ENCODE measurements at regions not wholly inside any gene's neighbourhood (a gene's known extent, or its start where the extent isn't known, plus 50 kb on each side); places are given as distances from the start of the nearest gene placed in this dataset.
A peak's percentile ranks its signal among the peaks of the same experiment; 100 is the strongest.

DNA sequence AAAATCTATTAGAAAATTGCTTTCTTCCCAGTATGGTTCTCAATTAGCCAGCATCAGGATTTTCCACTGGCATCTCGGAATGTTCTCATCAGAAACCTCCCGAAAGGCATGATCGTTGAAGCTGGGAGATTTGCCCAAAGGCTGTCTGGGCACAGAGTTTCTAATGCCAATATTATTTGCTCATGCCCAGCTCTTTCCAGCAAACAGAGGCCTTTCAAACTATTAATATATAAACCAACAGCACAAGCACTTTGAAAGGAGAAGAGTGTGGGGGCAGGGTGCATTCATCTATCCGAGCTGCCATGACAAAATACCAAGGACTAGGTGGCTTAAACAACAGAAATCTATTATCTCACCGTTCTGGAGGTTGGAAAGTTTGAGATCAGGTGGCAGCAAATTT lies 88.3 kb upstream of the MSX1 start:
- DNase-seq: no peak

- no peak for DNase-seq
These were observed 88.9 kb upstream of the MSX1 start for GRCh38 chr4:4770610-4771009.

- no peak for DNase-seq
These were observed 92.9 kb upstream of the MSX1 start for GRCh38 chr4:4766564-4766963.

- DNase-seq: no peak
These were observed 93.7 kb upstream of the MSX1 start for GRCh38 chr4:4765811-4766210.

GRCh38 chr4:4764558-4764905 lies 94.9 kb upstream of the MSX1 start:
- DNase-seq: no peak

GRCh38 chr4:4763822-4764557 lies 95.5 kb upstream of the MSX1 start:
- no peak for DNase-seq

GRCh38 chr4:4762909-4763821 lies 96.3 kb upstream of the MSX1 start:
- peak; percentile 86 for DNase-seq

DNA sequence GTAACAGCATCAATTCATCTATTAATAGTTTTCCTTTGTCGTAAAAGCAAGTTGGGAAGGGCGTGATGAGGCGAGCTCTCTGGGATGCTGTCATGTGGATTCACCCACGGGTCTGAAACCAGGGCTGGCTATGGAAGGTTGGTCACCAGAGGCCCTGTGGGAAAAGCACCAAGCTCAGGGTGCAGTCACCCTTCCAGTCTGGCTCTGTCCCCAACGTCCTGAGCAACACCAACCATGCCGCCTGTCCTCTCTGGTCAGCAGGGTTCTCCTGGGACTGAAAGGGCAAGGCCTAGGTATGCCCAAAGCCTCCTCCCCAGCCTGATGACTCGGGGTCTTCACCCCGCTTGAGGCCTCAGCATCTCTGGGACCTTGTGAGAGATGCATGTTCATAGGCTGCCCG lies 97.2 kb upstream of the MSX1 start:
- DNase-seq: no peak

GRCh38 chr4:4761128-4761982 lies 98.1 kb upstream of the MSX1 start:
- peak; percentile 9 for DNase-seq

DNA sequence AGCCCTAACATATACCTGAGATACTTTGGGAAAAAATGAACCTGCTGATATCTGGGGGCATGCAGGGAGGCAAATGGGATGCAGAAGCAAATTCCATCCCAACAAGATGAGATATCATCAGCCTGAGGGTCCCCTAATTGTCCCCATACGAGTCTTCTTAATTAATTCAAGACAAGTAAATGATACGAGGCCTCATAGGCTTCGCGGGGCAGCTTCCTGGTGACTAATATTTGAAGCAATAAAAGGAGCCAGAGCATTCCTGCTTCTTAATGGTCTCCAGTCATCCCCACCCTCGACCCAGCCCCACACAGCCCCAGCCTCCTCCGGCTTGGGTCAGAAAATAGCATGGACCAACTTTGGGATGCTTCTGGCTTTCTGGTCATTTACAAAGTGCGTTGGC lies 99.6 kb upstream of the MSX1 start:
- DNase-seq: no peak

GRCh38 chr4:4759232-4759631 lies 100.2 kb upstream of the MSX1 start:
- no peak for DNase-seq

DNA sequence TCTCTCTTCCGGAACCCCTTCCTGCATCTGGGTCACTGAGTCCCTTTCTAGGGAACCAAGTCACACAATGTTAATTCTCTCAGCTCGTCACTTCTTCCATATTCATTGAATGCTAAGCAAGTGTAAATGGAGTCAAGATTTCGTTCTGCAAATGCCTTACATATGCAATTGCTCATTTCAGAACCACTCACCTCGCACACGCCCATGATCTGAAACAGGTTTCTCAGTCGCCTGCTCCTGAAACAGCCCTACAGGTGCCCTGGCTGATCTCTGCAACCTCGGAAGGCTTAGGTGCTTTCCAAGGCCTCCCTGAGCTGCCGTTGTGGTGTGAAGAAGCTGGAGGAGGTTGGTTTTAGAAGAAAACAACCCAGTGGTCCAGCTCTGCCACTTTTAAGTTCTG lies 100.8 kb upstream of the MSX1 start:
- DNase-seq: peak; percentile 13

DNA sequence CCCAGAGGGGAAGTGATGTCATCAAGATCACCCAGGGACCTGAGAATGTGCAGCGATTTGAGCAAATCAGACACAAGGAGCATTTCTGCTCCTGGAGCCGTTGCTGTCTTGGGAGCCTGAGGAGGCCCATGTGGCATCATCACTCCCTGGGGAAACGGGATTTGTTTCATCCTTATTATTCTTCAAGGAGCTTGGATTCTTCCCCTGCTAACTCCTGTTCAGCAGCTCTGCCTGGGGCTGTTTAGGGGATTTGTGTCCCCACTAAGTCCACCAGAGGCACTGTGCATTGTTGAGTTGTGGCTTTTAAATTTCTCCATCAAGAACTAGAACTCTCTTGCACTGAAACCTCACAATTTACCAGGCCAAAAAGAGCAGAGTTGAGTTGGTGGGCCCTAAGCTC lies 104.2 kb upstream of the MSX1 start:
- no peak for DNase-seq

DNA sequence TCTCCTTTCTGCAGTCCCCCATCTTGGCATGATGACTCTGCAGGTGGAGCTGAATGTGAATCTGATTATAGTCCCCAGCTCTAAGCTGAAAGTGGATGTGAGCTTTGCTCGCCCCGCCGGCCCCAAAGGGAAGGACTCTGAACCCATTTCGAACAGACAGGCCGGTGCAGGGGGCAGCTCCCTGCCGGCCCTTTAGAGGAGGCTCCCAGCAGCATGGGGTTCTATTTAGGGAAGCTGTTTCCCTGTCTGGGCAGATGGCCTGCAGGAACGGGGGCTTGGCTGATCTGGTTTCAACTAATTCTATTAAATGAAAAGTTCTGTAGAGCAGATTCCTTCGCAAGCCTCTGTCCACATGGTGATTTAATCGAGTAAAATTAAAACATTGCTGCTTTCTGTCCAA lies 104.8 kb upstream of the MSX1 start:
- no peak for DNase-seq

GRCh38 chr4:4753643-4754042 lies 105.8 kb upstream of the MSX1 start:
- DNase-seq: no peak

DNA sequence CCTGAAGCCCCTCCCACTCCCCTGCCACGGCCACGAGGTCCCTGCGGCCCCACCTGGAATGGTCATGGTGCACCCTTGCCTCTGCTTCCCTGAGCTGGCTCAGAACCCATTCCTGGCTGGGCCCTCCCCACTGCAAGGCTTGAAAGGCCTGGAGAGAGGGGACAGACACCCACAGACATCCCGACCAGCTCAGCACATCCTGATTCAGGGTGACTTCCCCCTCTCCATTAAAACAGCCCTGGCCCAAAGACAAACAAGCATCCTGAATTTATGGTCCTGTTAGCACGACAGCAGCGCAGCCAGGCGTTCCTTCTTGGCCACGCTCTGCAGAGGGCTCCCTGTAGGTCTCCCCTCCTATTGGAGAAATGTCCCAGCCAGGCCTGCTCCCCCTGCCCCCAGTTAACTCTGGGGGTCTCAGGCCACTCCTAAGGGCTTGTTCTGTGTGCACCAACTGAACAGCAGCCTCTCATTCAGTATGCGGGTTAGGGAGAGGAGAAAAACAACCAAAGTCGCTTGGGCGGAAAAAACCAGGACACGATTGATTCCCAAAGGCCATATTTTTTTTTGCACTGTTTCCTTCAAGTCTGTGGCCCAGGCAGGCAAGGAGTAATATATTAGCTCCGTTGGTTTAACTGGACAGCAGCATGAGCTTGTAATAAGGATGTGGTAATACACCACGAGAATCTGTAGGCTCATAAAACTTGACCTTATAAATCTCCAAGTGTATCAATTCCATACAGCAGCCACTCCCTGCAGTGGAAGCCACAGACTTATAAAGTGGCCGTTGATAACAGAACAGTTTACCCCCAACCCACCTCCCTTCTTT lies 106.7 kb upstream of the MSX1 start:
- no peak for DNase-seq

DNA sequence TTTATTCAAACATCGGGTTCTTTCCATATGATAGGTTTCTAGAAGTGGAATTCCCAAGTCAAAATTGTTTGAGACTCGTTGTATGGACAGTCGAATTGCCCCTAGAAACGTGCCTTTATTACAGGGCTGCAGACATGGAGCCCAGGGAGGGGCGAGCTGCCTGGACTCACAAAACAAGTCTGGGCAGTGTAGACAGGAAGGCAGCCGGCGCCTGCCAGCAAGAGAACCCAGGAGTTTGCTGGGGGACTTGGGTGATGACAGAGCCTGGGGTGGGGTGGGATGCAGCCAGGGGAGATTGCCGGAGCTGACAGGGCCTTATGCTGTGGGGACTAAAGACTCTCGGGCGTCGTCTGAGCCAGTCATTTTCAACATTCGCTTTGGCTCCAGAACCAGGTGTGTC lies 107.4 kb upstream of the MSX1 start:
- DNase-seq: no peak

DNA sequence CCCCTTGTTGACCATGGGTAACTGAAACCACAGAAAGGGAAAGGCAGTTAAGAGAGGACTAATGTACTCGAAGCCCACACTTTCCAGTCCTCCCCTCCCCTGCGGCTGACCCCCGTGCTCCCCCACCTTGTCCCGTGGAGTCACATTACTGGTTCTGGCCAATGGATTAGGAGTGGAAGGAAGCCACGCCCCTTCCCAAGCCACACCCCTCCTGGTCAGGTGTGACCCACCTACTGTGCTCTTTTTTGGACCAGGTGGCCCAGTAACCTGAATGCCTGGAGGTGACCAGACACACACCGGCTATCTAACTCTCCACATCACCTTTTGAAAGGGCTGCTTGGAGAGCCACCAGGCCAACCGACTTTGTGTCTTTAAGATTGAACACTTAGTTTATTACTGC lies 109.3 kb upstream of the MSX1 start:
- DNase-seq: no peak

GRCh38 chr4:4749137-4749536 lies 110.3 kb upstream of the MSX1 start:
- DNase-seq: no peak

DNA sequence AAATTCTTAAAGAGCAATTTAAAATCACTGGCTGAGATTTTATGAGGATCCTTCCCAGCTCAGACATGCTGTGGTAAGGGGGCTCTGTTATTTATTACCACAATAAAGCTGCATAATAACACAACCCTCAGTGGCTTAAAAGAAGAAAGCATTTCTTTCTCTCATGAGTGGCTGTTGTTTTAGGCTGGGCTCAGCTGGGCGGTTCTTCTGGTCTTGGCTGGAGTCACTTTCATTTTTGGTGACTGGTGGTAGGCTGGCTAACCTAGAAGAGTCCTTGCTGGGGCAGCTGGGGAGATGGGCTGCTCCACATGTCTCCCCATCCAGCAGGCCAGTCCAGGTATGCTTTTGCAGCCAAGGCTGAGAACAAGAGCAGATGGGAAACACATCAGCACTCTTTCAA lies 113.0 kb upstream of the MSX1 start:
- no peak for DNase-seq

DNA sequence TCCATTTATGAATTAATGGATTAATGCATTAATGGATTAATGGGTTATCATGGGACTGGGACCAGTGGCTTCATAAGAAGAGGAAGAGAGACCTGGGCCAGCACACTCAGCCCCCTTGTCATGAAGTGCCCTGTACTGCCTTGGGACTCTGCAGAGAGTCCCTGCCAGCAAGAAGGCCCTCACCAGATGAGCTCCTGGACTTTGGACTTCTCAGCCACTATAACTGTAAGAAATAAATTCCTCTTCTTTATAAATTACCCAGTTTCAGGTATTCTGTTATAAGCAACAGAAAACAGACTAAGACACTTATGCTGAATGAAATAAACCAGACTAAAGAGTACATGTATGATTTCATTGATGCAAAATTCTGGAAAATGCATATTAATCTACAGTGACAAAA lies 119.4 kb upstream of the MSX1 start:
- no peak for DNase-seq

DNA sequence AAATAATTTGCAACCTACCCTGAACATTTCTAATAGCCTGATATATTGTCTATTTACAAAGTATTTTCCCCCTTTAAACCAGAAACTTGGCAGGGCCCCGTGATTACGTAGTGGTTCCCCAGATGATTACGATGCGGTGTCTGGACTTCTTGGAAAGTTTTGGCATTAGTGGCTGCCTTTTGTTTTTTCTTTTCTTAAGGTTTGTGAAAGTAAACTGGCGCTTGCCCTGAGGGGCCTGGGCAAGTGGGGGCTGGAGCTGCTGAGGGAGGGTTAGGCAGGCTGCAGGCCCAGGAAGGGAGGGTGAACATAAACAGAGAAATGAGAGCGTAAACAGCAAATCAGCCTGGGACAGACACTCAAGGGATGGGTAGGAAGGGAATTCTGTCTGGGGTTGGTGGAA lies 123.6 kb upstream of the MSX1 start:
- no peak for DNase-seq
